HG02623 (cell line): ENCODE measurements at regions not wholly inside any gene's neighbourhood (a gene's known extent, or its start where the extent isn't known, plus 50 kb on each side); places are given as distances from the start of the nearest gene placed in this dataset.
"Not testable (repeated sequence)": the region's sequence is repeated elsewhere in the genome, so short reads cannot be mapped to it uniquely, and the experiment has no call there.

ENCODE experiments used
- ATAC-seq: cut with Tn5 transposase; IDR thresholded peaks from one replicate; pipeline ENCODE4 v1.9.1; 2021; ENCODE audit warnings: moderate library complexity; ENCODE audit not compliant: unreplicated experiment

DNA sequence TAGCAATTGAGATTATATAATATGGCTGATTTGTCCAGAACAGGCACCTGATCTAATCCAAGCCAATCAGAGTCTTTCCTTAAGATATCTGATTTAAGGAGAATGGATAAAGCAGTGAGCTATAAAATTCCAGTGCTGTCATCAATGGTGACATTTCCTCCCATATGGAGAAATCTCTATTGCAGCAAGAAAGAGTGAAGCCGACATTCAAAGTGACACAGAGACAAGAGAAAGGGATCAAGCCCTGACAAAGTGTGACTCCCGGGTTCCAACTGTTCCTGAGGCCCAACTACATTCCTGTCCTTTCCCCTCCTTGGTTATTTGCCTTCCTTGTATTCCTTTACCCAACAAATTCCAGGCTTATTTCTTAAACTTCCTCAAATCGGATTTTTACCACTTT lies 430.0 kb upstream of the SOX5 start:
- no peak for ATAC-seq

- peak; percentile 67 for ATAC-seq
These were observed 429.3 kb upstream of the SOX5 start for GRCh38 chr12:24378548-24379407.

DNA sequence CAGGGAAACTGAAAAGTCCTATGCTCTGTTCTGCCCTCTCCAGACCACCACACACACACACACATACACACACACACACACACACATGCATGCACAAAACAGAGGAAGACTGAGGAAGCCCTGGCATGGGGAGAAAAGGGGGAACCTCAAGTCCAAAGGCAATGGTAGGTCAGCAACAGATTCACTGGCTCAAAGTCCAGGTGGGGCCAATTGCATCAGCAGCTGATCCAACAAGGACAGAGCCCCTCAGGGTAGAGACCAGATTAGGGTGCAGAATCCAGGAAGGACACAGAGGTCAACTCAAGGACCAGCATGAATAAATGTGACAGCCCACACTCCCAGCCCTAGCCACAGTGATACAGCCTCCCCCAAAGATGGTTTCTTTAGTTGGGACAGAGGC lies 425.0 kb upstream of the SOX5 start:
- no peak for ATAC-seq

DNA sequence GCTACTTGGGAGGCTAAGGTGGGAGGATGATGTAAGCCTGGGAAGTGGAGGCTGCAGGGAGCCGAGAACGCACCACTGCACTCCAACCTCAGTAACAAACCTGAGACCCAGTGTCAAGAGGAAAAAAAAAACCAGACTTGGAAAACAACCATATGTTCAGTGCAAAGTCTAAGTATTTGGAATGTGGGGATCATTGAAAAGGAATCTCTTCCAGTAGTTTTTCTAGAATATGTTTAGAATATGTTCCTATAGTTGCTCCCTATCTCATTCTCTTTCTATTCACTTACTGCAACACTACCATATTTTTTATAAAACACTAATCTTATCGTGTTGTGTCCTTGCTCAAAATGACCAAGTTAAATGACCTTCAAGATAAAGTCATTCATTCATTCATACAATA lies 423.5 kb upstream of the SOX5 start:
- ATAC-seq: no peak

DNA sequence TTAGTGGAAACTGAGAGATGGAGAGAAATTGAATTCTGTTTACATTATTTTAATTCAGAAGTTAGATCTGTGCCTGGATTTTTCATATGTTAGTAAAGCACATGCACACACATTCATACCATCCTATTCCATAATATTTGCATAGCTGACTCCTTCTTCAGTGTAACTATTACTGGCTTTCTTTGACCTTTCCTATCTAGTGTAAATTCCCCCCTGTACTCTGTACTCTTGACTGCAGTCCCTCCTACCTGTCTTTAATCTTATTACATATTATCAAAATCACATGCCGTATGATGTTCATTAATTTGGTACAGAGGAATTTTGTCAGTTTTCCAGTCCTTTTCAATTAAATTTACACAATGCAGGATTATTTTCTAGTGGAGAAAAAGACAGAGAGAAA lies 417.0 kb upstream of the SOX5 start:
- no peak for ATAC-seq

- ATAC-seq: no peak
These were observed 415.5 kb upstream of the SOX5 start for GRCh38 chr12:24364921-24365320.

GRCh38 chr12:24363177-24363754 lies 413.8 kb upstream of the SOX5 start:
- ATAC-seq: no peak

- ATAC-seq: no peak
These were observed 412.6 kb upstream of the SOX5 start for GRCh38 chr12:24361877-24362580.

GRCh38 chr12:24360907-24361306 lies 411.4 kb upstream of the SOX5 start:
- peak; percentile 61 for ATAC-seq

DNA sequence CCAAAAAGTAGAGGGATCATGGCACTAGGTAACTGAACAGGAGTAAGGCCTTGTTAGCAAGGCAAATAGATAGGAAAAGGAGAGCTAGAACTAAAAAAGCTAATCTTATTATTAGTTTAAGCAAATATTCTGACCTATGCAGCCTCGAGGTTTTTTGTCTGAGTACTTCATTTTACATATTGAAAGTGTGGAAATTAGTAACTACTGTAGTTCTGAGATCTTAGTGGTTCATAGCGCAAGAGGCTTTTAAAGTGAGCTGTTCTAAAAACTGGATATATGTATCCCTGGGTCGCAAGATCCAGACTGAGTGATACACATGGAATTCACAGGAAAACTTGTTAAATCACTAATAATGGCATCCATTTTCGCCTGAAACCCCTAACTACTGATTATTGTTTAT lies 411.0 kb upstream of the SOX5 start:
- ATAC-seq: peak; percentile 32

DNA sequence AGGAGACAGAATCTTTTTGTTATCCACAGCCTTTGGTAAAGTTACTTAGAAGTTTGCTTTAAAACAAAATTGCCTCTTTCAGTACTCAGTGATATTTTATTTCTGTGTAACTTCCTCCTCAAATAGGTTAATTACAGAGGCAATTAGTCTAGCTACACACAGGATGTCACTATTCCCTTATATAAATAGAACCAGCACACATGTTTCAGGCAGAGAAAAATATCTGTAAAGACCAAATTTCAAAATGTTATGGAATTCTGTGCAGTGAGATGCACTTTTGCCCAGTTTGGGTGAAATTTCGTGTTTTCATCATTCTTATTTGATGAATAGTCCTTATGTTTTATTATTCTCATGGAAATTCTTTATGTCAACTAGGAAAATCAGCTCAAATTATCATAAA lies 410.6 kb upstream of the SOX5 start:
- no peak for ATAC-seq

DNA sequence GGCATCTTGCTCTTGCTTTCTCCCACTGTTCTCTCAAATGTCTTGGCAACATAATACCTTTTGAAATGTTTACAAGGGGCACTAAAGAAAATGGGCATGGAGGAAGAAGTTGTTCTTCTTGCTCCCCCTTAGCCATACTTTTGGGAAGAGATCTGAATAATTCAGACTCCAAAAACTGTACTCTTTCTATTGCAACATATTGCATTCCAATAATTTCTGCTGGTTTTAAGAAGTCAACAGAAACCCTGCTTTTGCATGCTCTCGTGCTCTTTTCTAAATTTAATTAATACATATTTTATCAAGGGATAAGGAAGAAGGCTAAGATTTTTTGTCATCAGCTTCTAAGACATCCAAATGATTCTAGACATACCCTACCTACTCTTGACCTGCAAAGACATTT lies 409.9 kb upstream of the SOX5 start:
- no peak for ATAC-seq

DNA sequence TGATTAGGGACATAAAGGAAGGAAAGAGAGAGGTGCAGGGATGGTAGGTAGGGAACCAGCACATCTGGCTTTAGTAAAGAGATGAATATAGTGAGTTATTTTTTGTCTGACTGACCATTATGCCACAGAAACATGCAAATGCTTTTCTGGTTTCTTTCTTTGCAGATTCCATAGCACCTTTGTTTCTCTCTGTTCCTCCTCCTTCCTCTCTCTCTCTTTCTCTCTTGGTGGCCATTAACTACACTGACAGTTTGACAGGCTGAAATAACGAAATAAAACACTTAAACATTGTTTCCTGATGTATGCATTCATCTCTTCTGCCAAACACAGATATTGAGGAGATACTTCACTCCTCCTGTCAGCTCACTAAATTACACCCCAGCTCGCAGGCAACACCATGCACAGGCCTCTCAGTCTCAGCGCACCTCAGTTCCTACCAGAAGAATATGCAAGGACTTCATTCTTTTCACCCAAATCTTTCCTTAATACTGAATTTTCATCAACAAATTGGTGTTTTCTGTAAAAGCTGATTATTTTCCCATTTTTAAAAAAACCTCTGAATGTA lies 406.9 kb upstream of the SOX5 start:
- peak; percentile 64 for ATAC-seq

GRCh38 chr12:24352363-24352762 lies 402.9 kb upstream of the SOX5 start:
- ATAC-seq: no peak

GRCh38 chr12:24349051-24349799 lies 399.8 kb upstream of the SOX5 start:
- no peak for ATAC-seq

- not testable (repeated sequence) for ATAC-seq
These were observed 398.7 kb upstream of the SOX5 start for GRCh38 chr12:24348180-24348579.

DNA sequence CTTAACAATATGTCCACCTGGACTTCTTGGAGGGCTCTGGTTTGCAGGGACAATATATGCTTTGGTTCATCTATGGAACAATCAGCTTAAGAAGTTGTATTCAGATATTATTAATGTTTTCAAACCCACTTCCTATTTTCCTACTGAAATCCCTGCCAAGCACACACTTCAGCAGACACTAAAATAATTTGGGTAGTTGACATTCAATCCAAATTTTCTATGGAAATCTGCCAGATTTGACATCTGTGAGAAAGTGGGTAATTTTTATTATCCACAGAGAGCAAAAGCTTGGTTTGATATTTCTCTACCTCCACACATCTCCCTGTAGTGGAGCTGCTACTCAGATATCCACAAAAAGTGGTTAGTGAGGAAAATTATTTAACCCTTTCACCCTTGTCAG lies 378.8 kb upstream of the SOX5 start:
- ATAC-seq: no peak

GRCh38 chr12:24325331-24325730 lies 375.9 kb upstream of the SOX5 start:
- ATAC-seq: no peak

- ATAC-seq: no peak
These were observed 358.4 kb upstream of the SOX5 start for GRCh38 chr12:24307716-24308335.

- ATAC-seq: no peak
These were observed 357.7 kb upstream of the SOX5 start for GRCh38 chr12:24307153-24307552.

- ATAC-seq: no peak
These were observed 356.5 kb upstream of the SOX5 start for GRCh38 chr12:24306001-24306400.
